SU-DHL-6 (cell line): ENCODE measurements at regions not wholly inside any gene's neighbourhood (a gene's known extent, or its start where the extent isn't known, plus 50 kb on each side); places are given as distances from the start of the nearest gene placed in this dataset.

ENCODE experiments used
- H2AFZ ChIP-seq: fragments of 200-600 bp; sonication (generic); 2 replicates; pipeline ENCODE4 v1.6.1; 2014; ENCODE audit warnings: low read depth, mild to moderate bottlenecking, moderate library complexity, mixed read lengths, antibody characterized with exemption, low read length; ENCODE audit not compliant: severe bottlenecking
- H3F3A ChIP-seq: fragments of 200-600 bp; shearing (Covaris generic); 2 replicates; pipeline ENCODE4 v1.6.0; 2016; ENCODE audit warnings: antibody characterized with exemption, mild to moderate bottlenecking; ENCODE audit not compliant: insufficient read depth
- H3K27ac ChIP-seq: fragments of 200-600 bp; sonication (generic); 2 replicates; pipeline ENCODE4 v1.5.1; 2016; ENCODE audit warnings: low read depth, mild to moderate bottlenecking, low read length, moderate library complexity, mixed read lengths
- H3K27me3 ChIP-seq: fragments of 200-600 bp; sonication (generic), shearing (Covaris generic); 2 replicates; pipeline ENCODE4 v1.6.0; 2014; ENCODE audit warnings: mild to moderate bottlenecking, low read length
- H3K36me3 ChIP-seq: fragments of 200-600 bp; sonication (generic); 2 replicates; pipeline ENCODE4 v1.6.1; 2014; ENCODE audit warnings: mild to moderate bottlenecking, low read length, mixed read lengths
- H3K4me2 ChIP-seq: fragments of 300-600, 200-600 bp; shearing (Covaris generic), sonication (generic); 2 replicates; pipeline ENCODE4 v1.6.0; 2014; ENCODE audit warnings: low read length, low read depth, mild to moderate bottlenecking; ENCODE audit not compliant: poor library complexity, severe bottlenecking
- H3K4me3 ChIP-seq: fragments of 200-600 bp; sonication (generic); 2 replicates; pipeline ENCODE4 v1.5.1; 2014; ENCODE audit warnings: antibody characterized with exemption, low read length, mild to moderate bottlenecking, mixed read lengths; ENCODE audit not compliant: insufficient read depth, poor library complexity, severe bottlenecking
- H3K79me2 ChIP-seq: fragments of 200-600 bp; sonication (generic); 2 replicates; pipeline ENCODE4 v1.6.1; 2014; ENCODE audit warnings: mild to moderate bottlenecking, low read length, moderate library complexity; ENCODE audit not compliant: insufficient read depth
- H3K9ac ChIP-seq: fragments of 200-600 bp; sonication (generic); 2 replicates; pipeline ENCODE4 v1.7.0; 2014; ENCODE audit warnings: mild to moderate bottlenecking, low read length
- H3K9me2 ChIP-seq: fragments of 200-600 bp; sonication (generic); replicated peaks from 2 replicates; pipeline ENCODE4 v1.6.1; 2014; ENCODE audit warnings: low read length; ENCODE audit not compliant: insufficient read depth
- H3K9me3 ChIP-seq: fragments of 200-600 bp; sonication (generic); 2 replicates; pipeline ENCODE4 v1.6.1; 2014; ENCODE audit warnings: low read length, mixed read lengths; ENCODE audit not compliant: insufficient read depth
- H4K20me1 ChIP-seq: fragments of 200-600 bp; sonication (generic); 2 replicates; pipeline ENCODE4 v1.6.1; 2014; ENCODE audit warnings: low read depth, mild to moderate bottlenecking, antibody characterized with exemption, low read length, moderate library complexity, mixed read lengths
- CTCF ChIP-seq: fragments of 200-600 bp; sonication (generic); IDR thresholded peaks from one replicate; pipeline ENCODE4 v1.5.1; 2017; ENCODE audit warnings: antibody characterized with exemption, mild to moderate bottlenecking, low read length, moderate library complexity; ENCODE audit not compliant: insufficient read depth, poor library complexity, severe bottlenecking
- EZH2phosphoT487 ChIP-seq: fragments of 200-600 bp; sonication (generic), shearing (Covaris generic); conservative IDR thresholded peaks from 2 replicates; pipeline ENCODE4 v1.6.1; 2018; ENCODE audit warnings: mild to moderate bottlenecking, antibody characterized with exemption, low read length, moderate library complexity, mixed read lengths

GRCh38 chr10:131708225-131708880, 192.5 kb upstream of the PPP2R2D start:
- Histone ChIP-seq H3K4me2 (no peak overlapping the region), H3K36me3 (no peaks in the 10 kb centered on the region), H4K20me1 (no peaks in the 10 kb centered on the region), H3K27ac (no peak overlapping the region), H3K27me3 (no peaks in the 10 kb centered on the region), H2AFZ (no peak overlapping the region), H3K79me2 (no peaks in the 10 kb centered on the region), H3K9ac (no peak overlapping the region), H3K9me3 (no peaks in the 10 kb centered on the region), H3K4me3 (no peak overlapping the region), H3K9me2 (no peaks in the 10 kb centered on the region), H3F3A (no peaks in the 10 kb centered on the region)
- no peak for TF ChIP-seq CTCF
- TF ChIP-seq EZH2phosphoT487, result no peak

GRCh38 chr10:131710142-131710861, 190.5 kb upstream of the PPP2R2D start:
- no peaks in the 10 kb centered on the region for H3K9me2 ChIP-seq
- no peak for TF ChIP-seq EZH2phosphoT487
- TF ChIP-seq CTCF, result no peak
- H4K20me1 ChIP-seq, result no peaks in the 10 kb centered on the region

GRCh38 chr10:131722121-131722520, 178.7 kb upstream of the PPP2R2D start:
- H3K27me3 ChIP-seq, result no peaks in the 10 kb centered on the region
- H3K79me2 ChIP-seq, result no peaks in the 10 kb centered on the region
- H3K9me2 ChIP-seq, result no peaks in the 10 kb centered on the region
- no peak overlapping the region for H3K27ac ChIP-seq
- H3K4me2 ChIP-seq, result no peak overlapping the region
- no peak overlapping the region for H3K9ac ChIP-seq
- no peaks in the 10 kb centered on the region for H3K9me3 ChIP-seq
- no peak for TF ChIP-seq CTCF
- TF ChIP-seq EZH2phosphoT487, result no peak
- no peak overlapping the region for H2AFZ ChIP-seq
- no peaks in the 10 kb centered on the region for H4K20me1 ChIP-seq
- H3K4me3 ChIP-seq, result no peak overlapping the region
- no peaks in the 10 kb centered on the region for H3K36me3 ChIP-seq
- no peaks in the 10 kb centered on the region for H3F3A ChIP-seq

More at GRCh38 chr10:131710142-131710861, 190.5 kb upstream of the PPP2R2D start:
- Histone ChIP-seq H2AFZ (no peak overlapping the region), H3K4me2 (no peak overlapping the region), H3K27me3 (no peaks in the 10 kb centered on the region), H3K27ac (no peak overlapping the region), H3K9me3 (no peaks in the 10 kb centered on the region), H3F3A (no peaks in the 10 kb centered on the region), H3K4me3 (no peak overlapping the region), H3K79me2 (no peaks in the 10 kb centered on the region), H3K36me3 (no peaks in the 10 kb centered on the region), H3K9ac (no peak overlapping the region)
